CD14-positive monocyte (primary cell): ENCODE measurements at regions not wholly inside any gene's neighbourhood (a gene's known extent, or its start where the extent isn't known, plus 50 kb on each side); places are given as distances from the start of the nearest gene placed in this dataset.

Experiments
- DNase-seq, 3 donors: peaks; one replicate each; pipeline ENCODE4 v3.0.0-alpha.2; 2011 to 2022
- H2AFZ ChIP-seq: 2 replicates; pipeline ENCODE4 v1.6.0; 2012; ENCODE audit warnings: mild to moderate bottlenecking, low read depth, low read length, inconsistent platforms; ENCODE audit not compliant: insufficient read depth, poor library complexity, severe bottlenecking
- H3K27ac ChIP-seq, 2 donors: 1 replicate in 1 of 2; 2 replicates in 1 of 2; pipeline ENCODE4 v1.5.1; 2012 to 2013; ENCODE audit warnings: low read length in 2 of 2, control low read depth in 1 of 2, inconsistent platforms in 1 of 2, low read depth in 1 of 2, mild to moderate bottlenecking in 1 of 2
- H3K27me3 ChIP-seq, 2 donors: one replicate each; pipeline versions ENCODE4 v1.6.0 to v1.6.1; 2011 to 2013; ENCODE audit warnings: low read length in 2 of 2; ENCODE audit not compliant: control insufficient read depth in 2 of 2, insufficient read depth in 2 of 2
- H3K36me3 ChIP-seq, 2 donors: replicated peaks in 1 of 2; 1 replicate in 1 of 2; 2 replicates in 1 of 2; pipeline versions ENCODE4 v1.5.1 to v1.6.1; 2012 to 2013; ENCODE audit warnings: low read length in 2 of 2, control low read depth in 1 of 2, inconsistent platforms in 1 of 2, mild to moderate bottlenecking in 1 of 2; ENCODE audit not compliant: insufficient read depth in 2 of 2, control insufficient read depth in 1 of 2
- H3K4me1 ChIP-seq, 2 donors: 1 replicate in 1 of 2; 2 replicates in 1 of 2; pipeline versions ENCODE4 v1.5.1 to v1.6.1; 2012 to 2013; ENCODE audit warnings: low read length in 2 of 2, control low read depth in 1 of 2, inconsistent platforms in 1 of 2, mild to moderate bottlenecking in 1 of 2, moderate library complexity in 1 of 2; ENCODE audit not compliant: insufficient read depth in 2 of 2, control insufficient read depth in 1 of 2
- H3K4me2 ChIP-seq: replicated peaks from 2 replicates; pipeline ENCODE3; 2012; ENCODE audit warnings: low read length, moderate library complexity, mild to moderate bottlenecking; ENCODE audit not compliant: poor library complexity, severe bottlenecking; ENCODE audit errors: extremely low read depth
- H3K4me3 ChIP-seq, 3 experiments: fragments of 200-600 bp in 1 of 3; sonication (generic) in 1 of 3; replicated peaks in 1 of 3; 1 replicate in 2 of 3; 2 replicates in 1 of 3; pipeline ENCODE4 v1.5.1; 2011 to 2013; ENCODE audit warnings: low read length in 3 of 3, mild to moderate bottlenecking in 3 of 3, control low read depth in 2 of 3, low read depth in 2 of 3, inconsistent platforms in 1 of 3, moderate library complexity in 1 of 3
- H3K79me2 ChIP-seq: 2 replicates; pipeline ENCODE4 v1.6.0; 2012; ENCODE audit warnings: mild to moderate bottlenecking, control low read depth, inconsistent platforms, low read length, moderate library complexity; ENCODE audit not compliant: insufficient read depth
- H3K9ac ChIP-seq: 2 replicates; pipeline ENCODE4 v1.6.0; 2017; ENCODE audit warnings: low read length, mild to moderate bottlenecking; ENCODE audit not compliant: insufficient read depth, poor library complexity, severe bottlenecking
- H3K9me3 ChIP-seq, 2 donors: replicated peaks in 1 of 2; 1 replicate in 1 of 2; 2 replicates in 1 of 2; pipeline versions ENCODE4 v1.5.1 to v1.6.1; 2012 to 2013; ENCODE audit warnings: low read length in 2 of 2, control low read depth in 1 of 2; ENCODE audit not compliant: control insufficient read depth in 1 of 2, insufficient read depth in 1 of 2
- H4K20me1 ChIP-seq: 2 replicates; pipeline ENCODE4 v1.6.0; 2012; ENCODE audit warnings: mild to moderate bottlenecking, low read length, control low read depth, moderate library complexity; ENCODE audit not compliant: insufficient read depth
- H3K27ac Mint-ChIP-seq, 7 donors: one replicate each; pipeline ENCODE4 v1.8.0; 2020; ENCODE audit warnings: mild to moderate bottlenecking in 7 of 7, mixed read lengths in 7 of 7, moderate library complexity in 6 of 7, inconsistent platforms in 2 of 7
- H3K27me3 Mint-ChIP-seq, 3 donors: one replicate each; pipeline ENCODE4 v1.8.0; 2021 to 2022; ENCODE audit warnings: low read depth in 3 of 3, mild to moderate bottlenecking in 3 of 3, mixed read lengths in 3 of 3, moderate library complexity in 3 of 3, inconsistent platforms in 1 of 3
- H3K36me3 Mint-ChIP-seq, 2 donors: one replicate each; pipeline ENCODE4 v1.8.0; 2020; ENCODE audit warnings: mixed read lengths in 2 of 2, inconsistent platforms in 1 of 2, mild to moderate bottlenecking in 1 of 2
- H3K4me1 Mint-ChIP-seq: one replicate; pipeline ENCODE4 v1.8.0; 2020; ENCODE audit warnings: mild to moderate bottlenecking, mixed read lengths
- H3K4me3 Mint-ChIP-seq, 2 donors: one replicate each; pipeline ENCODE4 v1.8.0; 2020; ENCODE audit warnings: mild to moderate bottlenecking in 2 of 2, mixed read lengths in 2 of 2, moderate library complexity in 1 of 2
- H3K9me3 Mint-ChIP-seq, 7 donors: one replicate each; pipeline ENCODE4 v1.8.0; 2020 to 2022; ENCODE audit warnings: mixed read lengths in 7 of 7, mild to moderate bottlenecking in 6 of 7, moderate library complexity in 6 of 7, inconsistent platforms in 2 of 7
- CTCF ChIP-seq: fragments of 200-600 bp; IDR thresholded peaks from one replicate; pipeline ENCODE4 v1.8.0; 2022; ENCODE audit warnings: antibody characterized with exemption, mild to moderate bottlenecking
- WGBS: methylation state at CpG from one replicate; pipeline ENCODE4 v1.1.5; 2013; ENCODE audit warnings: missing lambda C conversion rate; ENCODE audit not compliant: insufficient coverage; 5-methylcytosine and 5-hydroxymethylcytosine counted together
- intact Hi-C, 2 donors: fragments of 100-400 bp; cut with micrococcal nuclease; formaldehyde crosslinking; loops; one replicate each; pipeline versions ENCODE4 v1.15.0 to v1.15.1; 2023

GRCh38 chr11:32508780-32509179 is 73.4 kb upstream of the WT1 start:
- no peaks in the 10 kb centered on the region for H3K79me2 ChIP-seq
- peaks cover 5% of the 10 kb centered on the region for H3K4me1 Mint-ChIP-seq
- no peak overlapping the region for H3K27ac ChIP-seq
- no peak for DNase-seq
- H3K4me1 ChIP-seq, result no peaks in the 10 kb centered on the region
- WGBS, result no CpG with 5 or more reads among the region's 1 CpG
- no peak overlapping the region for H3K4me2 ChIP-seq
- H3K36me3 ChIP-seq, result no peaks in the 10 kb centered on the region
- intact Hi-C loops, result no loop called here
- no peaks in the 10 kb centered on the region for H4K20me1 ChIP-seq
- peaks cover 2 to 6% (median 4%) of the 10 kb centered on the region in 3 donors for H3K27me3 Mint-ChIP-seq
- no peak for TF ChIP-seq CTCF
- no peak overlapping the region for H2AFZ ChIP-seq
- no peak overlapping the region for H3K27ac Mint-ChIP-seq
- H3K9me3 ChIP-seq, result no peaks in the 10 kb centered on the region
- H3K36me3 Mint-ChIP-seq, result no peaks in the 10 kb centered on the region
- no peak overlapping the region for H3K4me3 Mint-ChIP-seq
- H3K4me3 ChIP-seq, result no peak overlapping the region
- H3K27me3 ChIP-seq, result no peaks in the 10 kb centered on the region
- no peak overlapping the region for H3K9ac ChIP-seq
- peaks cover 0 to 2% (median 0%) of the 10 kb centered on the region in 7 donors for H3K9me3 Mint-ChIP-seq

- Histone ChIP-seq H3K9me3 (no peaks in the 10 kb centered on the region), H3K27ac (no peak overlapping the region), H3K4me3 (no peak overlapping the region), H3K4me2 (no peak overlapping the region), H3K79me2 (no peaks in the 10 kb centered on the region), H4K20me1 (no peaks in the 10 kb centered on the region), H3K27me3 (no peaks in the 10 kb centered on the region), H3K36me3 (no peaks in the 10 kb centered on the region), H3K9ac (no peak overlapping the region), H2AFZ (no peak overlapping the region), H3K4me1 (no peaks in the 10 kb centered on the region)
- Mint-ChIP-seq H3K4me3 (no peak overlapping the region), H3K4me1 (no peaks in the 10 kb centered on the region), H3K27ac (no peak overlapping the region), H3K9me3 (peaks cover 0 to 1% (median 0%) of the 10 kb centered on the region in 7 donors), H3K27me3 (peaks cover 0 to 8% (median 2%) of the 10 kb centered on the region in 3 donors), H3K36me3 (no peaks in the 10 kb centered on the region)
- intact Hi-C loops, result no loop called here
- no peak for TF ChIP-seq CTCF
- 90% methylated on average over 5 of the region's 5 CpGs for WGBS
- no peak for DNase-seq
Observed at GRCh38 chr11:32500001-32500400, 64.7 kb upstream of the WT1 start.
